Tibial nerve (tissue), 4 donors: ENCODE measurements at regions not wholly inside any gene's neighbourhood (a gene's known extent, or its start where the extent isn't known, plus 50 kb on each side); places are given as distances from the start of the nearest gene placed in this dataset.

Experiments
- EP300 ChIP-seq, 2 donors: sonication (generic); formaldehyde crosslinking; IDR thresholded peaks; one replicate each; pipeline ENCODE4 v1.6.1; 2017; ENCODE audit warnings: antibody characterized with exemption in 2 of 2, mild to moderate bottlenecking in 1 of 2
- POLR2A ChIP-seq, 2 donors: fragments of 450-650 bp; IDR thresholded peaks; one replicate each; pipeline ENCODE4 v1.6.1; 2017; ENCODE audit warnings: antibody characterized with exemption in 2 of 2, mild to moderate bottlenecking in 2 of 2, moderate library complexity in 2 of 2
- TF ChIP-seq, protein P1 (sequence below), 5 experiments: fragments of 200-600 bp in 3 of 5; fragments of 450-650 bp in 2 of 5; sonication (generic) in 3 of 5; IDR thresholded peaks; one replicate each; pipeline ENCODE4 v1.5.1; 2016 to 2019; ENCODE audit warnings: antibody characterized with exemption in 5 of 5, mild to moderate bottlenecking in 3 of 5, moderate library complexity in 2 of 5

DNA sequence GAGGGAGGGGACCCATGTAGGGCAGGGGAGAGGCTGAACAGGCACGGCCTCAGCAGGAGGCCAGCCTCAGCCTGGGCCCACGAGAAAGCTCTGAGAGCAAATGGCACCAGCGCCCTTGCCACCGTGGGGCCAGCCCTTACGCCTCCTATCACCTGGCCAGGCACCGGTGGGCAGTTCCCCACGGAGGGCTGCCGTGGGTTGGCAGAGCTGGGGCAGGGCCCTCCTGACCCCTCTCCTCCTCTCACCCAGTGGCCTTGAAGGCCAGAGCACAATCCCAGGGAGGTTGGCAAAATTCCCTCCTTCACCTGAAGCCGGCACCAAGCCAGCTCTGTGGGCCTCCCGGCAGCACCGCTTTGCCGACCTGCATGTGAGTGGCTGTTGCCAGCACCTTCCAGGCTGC lies 53.1 kb upstream of the ENPP7 start:
- TF ChIP-seq POLR2A (IDR thresholded peaks at IDR 0.05) (no peak), EP300 (IDR thresholded peaks at IDR 0.05) (no peak)
- TF ChIP-seq, protein P1, sequence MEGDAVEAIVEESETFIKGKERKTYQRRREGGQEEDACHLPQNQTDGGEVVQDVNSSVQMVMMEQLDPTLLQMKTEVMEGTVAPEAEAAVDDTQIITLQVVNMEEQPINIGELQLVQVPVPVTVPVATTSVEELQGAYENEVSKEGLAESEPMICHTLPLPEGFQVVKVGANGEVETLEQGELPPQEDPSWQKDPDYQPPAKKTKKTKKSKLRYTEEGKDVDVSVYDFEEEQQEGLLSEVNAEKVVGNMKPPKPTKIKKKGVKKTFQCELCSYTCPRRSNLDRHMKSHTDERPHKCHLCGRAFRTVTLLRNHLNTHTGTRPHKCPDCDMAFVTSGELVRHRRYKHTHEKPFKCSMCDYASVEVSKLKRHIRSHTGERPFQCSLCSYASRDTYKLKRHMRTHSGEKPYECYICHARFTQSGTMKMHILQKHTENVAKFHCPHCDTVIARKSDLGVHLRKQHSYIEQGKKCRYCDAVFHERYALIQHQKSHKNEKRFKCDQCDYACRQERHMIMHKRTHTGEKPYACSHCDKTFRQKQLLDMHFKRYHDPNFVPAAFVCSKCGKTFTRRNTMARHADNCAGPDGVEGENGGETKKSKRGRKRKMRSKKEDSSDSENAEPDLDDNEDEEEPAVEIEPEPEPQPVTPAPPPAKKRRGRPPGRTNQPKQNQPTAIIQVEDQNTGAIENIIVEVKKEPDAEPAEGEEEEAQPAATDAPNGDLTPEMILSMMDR (IDR thresholded peaks at IDR 0.05): no peak
